Loucy (cell line): ENCODE measurements at regions not wholly inside any gene's neighbourhood (a gene's known extent, or its start where the extent isn't known, plus 50 kb on each side); places are given as distances from the start of the nearest gene placed in this dataset.

ENCODE experiments used
- CTCF ChIP-seq: fragments of 200-600 bp; sonication (generic); conservative IDR thresholded peaks from 2 replicates; pipeline ENCODE4 v1.5.1; 2014; ENCODE audit warnings: mild to moderate bottlenecking, antibody characterized with exemption, low read length
- EZH2phosphoT487 ChIP-seq: fragments of 200-600 bp; IDR thresholded peaks from 2 replicates; pipeline ENCODE4 v1.6.1; 2018; ENCODE audit warnings: antibody characterized with exemption, mild to moderate bottlenecking, moderate library complexity, borderline replicate concordance

DNA sequence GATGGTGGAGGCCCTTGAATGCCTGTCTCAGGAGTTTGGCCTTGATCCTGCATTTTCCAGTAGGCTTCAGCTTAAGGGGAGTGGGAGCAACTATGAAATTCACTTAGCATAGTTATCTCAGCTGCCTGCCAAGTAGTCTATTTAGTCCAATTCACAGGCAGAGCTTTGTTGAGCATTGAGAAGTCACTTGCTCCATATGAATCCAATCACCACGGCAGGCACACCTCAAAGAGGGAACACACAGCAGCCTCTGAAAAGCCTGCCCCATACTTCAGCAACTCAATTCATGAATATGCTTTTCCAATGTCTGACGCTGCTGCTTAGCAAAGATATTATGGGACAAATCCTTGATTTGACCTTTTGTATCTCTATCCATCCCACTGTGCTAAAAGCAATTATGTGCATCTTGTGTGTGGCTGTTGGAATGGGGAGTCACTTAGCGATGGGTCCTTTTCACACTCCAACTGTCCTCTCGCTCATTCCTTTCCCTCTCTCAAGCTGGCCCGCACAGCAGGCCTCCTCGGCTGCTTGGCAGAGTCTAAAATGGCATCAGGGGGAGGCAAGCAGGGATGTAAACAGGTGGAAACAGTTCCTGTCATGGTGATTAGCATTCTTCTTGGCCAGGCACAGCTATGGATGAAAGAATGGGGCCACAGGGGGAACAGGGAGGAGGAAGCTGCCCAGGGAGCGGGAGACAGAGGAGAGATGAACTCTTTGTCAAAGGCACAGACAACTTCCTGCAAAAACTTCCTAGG is 56.0 kb upstream of the LRPPRC start:
- TF ChIP-seq CTCF (no peak), EZH2phosphoT487 (no peak)
